GM19463 (cell line): ENCODE measurements at regions not wholly inside any gene's neighbourhood (a gene's known extent, or its start where the extent isn't known, plus 50 kb on each side); places are given as distances from the start of the nearest gene placed in this dataset.
"Not testable (repeated sequence)": the region's sequence is repeated elsewhere in the genome, so short reads cannot be mapped to it uniquely, and the experiment has no call there.

Source experiments
- ATAC-seq: cut with Tn5 transposase; IDR thresholded peaks from one replicate; pipeline ENCODE4 v1.9.1; 2021; ENCODE audit warnings: mild to moderate bottlenecking, moderate library complexity; ENCODE audit not compliant: unreplicated experiment

DNA sequence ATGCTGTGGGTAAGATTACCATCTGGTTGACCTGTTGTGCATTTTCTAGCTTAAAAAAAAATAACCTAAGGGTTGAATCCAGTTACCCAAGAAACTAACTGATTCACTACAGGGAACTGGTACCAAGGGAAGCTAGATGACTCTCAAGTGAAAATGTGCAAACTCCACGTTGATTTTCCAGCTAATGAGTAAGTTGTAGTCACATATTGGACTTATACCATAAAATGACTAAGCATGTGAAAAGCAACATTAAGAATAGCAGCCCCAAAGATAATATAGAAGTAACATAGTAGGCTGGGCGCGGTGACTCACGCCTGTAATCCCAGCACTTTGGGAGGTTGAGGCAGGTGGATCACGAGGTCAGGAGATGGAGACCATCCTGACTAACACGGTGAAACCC lies 270.9 kb downstream of the SPRY1 start:
- ATAC-seq = no peak

DNA sequence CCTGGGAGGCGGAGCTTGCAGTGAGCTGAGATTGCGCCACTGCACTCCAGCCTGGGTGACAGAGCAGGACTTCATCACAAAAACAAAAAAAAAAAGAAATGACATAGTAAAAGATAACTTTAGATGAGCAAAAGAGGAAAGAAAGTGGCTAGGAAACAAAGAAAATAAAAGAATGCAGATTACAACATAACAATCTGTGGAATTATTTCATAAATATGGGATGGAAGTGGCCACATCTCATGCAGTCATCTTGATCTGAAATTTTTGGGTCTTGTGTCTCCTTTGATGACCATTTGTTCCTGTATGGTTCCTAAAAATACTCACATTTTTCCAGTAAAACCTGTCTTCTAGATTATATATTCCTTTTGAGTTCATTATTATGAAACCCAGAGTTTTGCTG lies 271.4 kb downstream of the SPRY1 start:
- ATAC-seq = no peak

GRCh38 chr4:123671636-123672404 lies 275.2 kb downstream of the SPRY1 start:
- peak; percentile 91 for ATAC-seq

DNA sequence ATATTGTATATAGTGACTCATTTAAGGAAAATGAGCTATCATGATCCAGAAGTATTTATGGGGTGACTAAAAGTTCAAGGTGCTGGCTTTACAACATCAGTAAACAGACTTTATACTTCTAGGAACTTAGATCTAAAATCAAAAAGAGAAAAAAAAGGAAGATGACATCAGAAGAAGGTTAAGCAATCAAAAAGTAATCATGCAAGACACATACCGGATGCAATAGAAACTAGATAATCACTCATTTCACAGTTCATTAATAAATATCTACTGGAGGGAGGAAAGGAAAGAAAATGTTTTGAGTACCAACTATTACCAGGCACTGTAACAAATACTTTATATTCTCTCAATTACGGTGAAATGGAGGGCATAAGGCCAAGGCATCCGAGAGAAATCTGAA lies 276.4 kb downstream of the SPRY1 start:
- ATAC-seq = no peak

GRCh38 chr4:123673971-123674370 lies 277.4 kb downstream of the SPRY1 start:
- ATAC-seq = no peak

DNA sequence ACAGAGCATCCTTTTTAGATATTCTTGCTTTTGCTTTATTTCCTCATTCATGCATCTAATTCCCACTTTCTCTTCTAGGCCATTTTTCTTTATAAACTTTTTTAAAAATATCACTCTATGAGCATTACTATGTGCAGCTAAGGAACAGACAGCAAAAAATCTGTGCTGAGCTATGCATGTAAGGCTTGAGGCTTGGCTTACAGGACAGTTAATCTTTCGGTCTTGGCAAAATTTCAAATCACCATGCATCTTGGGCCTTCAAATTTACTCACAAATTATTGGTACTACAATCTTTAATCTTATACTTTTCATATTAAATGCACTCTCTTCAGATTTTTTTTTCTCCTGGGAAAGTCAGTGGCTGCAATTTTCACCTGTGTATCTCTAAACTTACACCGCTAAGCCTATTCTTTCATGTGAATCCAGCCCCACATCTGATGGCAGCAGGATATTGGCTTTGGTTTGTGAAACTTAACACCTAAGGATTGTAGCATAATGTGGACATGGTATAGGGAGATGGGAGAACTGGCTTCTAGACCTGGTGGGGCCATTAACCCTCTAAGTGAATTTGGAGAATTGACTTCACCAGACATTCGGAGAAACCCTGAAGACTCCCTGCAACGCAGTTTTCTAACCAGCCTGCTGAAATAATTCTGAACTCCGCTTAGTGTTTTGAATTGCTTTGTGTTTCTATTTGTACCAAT lies 278.3 kb downstream of the SPRY1 start:
- no peak for ATAC-seq

- ATAC-seq = no peak
These were observed 279.0 kb downstream of the SPRY1 start for GRCh38 chr4:123675567-123675966.

DNA sequence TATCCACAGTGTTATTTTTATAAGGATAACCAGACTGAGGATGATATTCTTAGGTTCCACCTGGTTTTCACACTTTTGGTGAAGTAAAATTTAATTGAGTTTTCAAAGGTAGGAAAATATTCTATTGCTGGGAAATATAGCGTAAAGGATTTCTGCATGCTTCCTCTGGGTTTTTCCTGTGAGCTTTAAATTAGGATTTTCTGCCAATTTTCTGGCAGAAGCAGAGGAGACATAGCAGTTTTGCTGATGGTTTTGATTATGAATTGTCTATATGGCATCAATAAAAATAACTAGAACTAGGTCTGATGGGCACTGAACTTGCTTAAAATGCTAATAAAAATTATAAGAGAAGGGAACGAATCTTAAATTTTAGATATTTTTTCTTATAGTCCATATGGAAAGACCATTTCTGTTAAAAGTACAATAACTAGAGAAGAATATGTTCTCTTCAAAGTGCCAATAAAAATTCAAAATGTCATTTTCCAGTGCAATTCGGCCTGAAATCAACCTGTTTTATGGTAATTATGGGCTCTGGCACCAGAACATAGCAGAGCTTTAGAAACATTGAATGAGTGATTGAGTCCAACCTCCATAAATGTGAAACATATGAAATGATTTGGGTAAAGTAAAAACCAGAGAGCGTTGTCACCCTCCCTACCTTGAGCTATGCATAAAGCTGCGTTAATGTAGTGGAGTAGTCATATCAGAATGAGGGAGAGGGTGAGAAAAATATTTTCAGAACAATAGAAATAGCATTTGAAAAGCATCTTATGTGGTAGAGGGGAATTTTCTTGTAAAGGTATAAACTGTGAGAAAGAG lies 279.7 kb downstream of the SPRY1 start:
- ATAC-seq = no peak

DNA sequence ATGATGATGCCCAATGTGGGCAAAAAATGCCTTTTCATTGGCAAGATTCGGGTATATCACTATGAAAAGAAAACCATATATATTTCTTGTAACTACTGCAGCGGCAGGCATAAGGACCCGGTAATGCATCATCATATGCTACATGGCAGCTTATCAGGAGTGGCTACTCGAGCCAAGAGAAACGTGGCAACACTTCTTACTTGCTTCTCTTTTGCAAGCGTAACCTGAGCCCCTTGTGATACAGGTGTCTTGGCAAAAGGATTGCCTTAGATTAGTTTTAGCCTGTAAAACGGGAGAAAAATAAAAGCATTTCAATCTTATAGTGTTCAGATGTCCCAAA lies 280.3 kb downstream of the SPRY1 start:
- ATAC-seq = no peak

DNA sequence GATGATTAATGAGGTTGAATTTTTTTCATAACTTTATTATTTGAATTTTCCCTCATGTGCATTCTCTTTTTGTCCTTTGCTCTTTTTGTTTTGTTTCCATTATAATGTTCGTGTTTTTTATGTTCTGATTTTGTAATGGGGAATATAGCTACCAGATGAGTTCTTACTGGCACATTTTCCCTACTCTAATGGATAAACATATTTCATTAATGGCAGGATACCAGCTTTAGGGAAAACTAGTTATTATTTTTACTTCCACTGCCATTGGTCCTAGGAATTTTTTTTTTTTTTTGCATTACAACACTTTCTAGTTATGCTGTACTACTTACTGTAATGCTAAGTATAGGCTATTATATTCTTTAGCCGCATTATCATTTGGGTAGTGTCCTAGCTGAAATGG lies 286.3 kb downstream of the SPRY1 start:
- ATAC-seq = no peak

- not testable (repeated sequence) for ATAC-seq
These were observed 288.3 kb downstream of the SPRY1 start for GRCh38 chr4:123684937-123685336.

DNA sequence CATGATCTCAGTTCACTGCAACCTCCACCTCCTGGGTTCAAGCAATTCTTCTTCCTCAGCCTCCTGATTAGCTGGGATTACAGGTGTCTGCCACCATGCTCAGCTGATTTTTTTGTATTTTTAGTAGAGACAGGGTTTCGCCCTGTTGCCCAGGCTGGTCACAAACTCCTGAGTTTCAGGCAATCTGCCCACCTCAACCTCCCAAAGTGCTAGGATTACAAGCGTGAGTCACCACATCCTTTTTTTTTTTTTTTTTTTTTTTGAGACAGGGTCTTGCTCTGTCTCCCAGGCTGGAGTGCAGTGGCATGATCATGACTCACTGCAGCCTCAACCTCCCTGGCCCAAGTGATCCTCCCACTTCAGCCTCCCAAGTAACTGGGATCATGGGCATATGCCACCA lies 298.9 kb downstream of the SPRY1 start:
- ATAC-seq = not testable (repeated sequence)

GRCh38 chr4:123696687-123697086 lies 300.1 kb downstream of the SPRY1 start:
- ATAC-seq = no peak

DNA sequence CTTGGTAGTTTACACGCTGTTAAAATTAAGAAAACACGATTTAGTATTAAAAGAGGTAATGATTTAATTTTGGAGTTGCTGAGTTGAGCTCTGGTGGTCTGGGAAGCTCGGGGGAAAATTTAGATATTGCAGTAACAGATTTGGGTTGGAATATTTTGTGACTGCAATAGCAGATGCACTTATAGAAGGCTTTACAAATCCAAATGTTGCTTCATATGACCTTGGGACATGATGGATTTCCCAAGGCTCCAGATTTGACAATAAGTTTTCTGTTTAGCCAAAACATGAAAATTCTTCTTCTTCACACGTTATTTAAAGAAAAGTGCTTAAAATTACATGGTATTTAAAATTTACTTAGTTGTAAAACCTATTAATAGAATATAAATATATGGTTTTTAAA lies 302.0 kb downstream of the SPRY1 start:
- no peak for ATAC-seq

DNA sequence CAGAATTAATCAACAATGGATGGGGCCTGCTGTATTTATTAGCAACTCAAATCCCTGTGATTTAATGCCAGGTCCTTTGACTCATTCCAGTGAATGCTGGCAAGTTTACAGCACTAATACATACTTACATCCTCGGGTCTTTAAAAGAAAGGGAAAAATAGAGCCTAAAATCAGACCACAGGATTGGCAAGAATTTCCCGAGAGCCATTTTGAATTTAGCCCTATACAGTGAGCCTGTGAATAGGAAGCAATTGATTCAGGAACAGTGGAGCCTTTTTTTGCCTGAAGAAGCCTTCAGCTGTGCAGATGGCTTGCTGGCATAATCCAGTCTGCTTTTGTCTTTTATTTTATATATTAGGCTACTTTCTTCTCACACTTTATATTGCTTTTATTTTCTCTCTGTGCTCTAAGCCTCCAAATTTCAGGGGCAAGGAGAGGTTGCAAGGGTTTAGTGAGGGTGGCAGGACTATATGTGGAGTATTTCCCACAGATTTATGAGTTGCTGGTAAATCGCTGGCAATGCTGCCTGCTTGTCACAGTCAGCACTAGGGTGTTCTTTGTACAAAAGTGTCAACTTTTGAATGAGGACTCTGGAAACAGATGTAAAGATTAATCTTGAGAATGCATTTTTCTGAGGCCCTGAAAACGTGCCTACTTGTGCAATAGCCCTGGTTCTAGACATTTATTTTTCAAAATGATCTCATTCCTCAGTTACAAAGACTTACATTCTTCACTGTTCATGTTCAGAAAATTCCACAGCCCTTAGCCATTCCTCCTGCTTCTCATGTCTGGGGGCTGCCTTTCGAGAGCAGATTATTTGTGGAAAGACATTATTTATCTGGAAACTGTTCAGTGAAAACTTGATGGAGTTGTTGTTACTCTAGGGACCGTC lies 303.5 kb downstream of the SPRY1 start:
- ATAC-seq = no peak

DNA sequence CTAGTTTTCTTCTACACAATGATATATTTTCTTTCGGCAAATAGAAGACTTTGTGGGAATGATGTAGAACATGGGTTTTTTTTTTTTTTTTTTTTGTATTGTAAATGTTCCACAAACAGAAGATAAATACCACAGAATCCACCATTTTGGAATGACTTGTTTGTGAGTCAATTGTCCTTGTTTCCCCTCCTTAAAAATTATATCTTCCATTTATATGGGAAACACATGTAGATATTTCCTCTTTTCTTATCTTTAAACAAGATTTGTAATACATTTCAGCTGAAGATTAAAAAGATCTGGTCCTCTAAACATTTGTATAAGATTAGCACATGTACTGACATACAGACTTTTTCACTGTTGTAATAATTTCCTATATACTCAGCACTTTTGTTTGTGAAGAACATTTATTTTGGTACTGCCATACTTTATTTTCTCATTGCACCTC lies 304.6 kb downstream of the SPRY1 start:
- ATAC-seq = no peak

GRCh38 chr4:123705419-123705818 lies 308.8 kb downstream of the SPRY1 start:
- ATAC-seq = no peak

DNA sequence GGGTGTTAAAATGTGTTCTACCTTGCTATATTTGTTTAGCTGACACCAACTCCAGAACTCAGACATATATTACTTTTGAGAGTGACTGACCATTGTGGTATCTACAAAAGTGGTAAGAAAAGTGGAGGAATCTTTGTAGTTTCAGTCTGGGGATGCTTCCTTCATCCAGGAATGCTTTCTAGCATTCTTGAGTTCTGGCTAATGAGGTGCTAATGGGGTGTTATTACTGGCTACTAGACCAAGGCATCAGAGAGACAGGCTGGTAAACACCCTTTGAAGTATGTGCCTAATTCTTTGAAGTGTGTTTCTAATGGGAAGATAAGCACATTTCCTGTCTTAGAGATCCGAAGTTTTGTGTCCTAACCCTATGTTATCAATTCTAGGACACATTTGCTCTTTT lies 310.4 kb downstream of the SPRY1 start:
- no peak for ATAC-seq

- ATAC-seq = no peak
These were observed 312.3 kb downstream of the SPRY1 start for GRCh38 chr4:123708902-123709301.

DNA sequence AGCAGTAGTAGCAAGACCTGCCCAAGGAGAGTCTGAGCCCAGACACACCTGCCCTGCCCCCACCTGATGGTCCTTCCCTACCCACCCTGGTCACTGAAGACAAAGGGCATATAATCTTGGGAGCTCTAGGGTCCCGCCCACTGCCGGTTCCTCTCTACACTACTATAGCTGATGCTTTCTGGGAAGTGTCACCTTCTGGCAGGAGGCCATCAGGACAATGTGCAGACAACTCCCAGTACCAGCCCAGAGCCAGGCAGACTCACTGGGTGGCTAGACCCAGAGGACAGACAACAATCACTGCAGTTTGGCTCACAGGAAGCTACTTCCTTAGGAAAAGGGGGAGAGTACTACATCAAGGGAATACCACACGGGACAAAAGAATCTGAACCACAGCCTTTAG lies 312.7 kb downstream of the SPRY1 start:
- no peak for ATAC-seq

DNA sequence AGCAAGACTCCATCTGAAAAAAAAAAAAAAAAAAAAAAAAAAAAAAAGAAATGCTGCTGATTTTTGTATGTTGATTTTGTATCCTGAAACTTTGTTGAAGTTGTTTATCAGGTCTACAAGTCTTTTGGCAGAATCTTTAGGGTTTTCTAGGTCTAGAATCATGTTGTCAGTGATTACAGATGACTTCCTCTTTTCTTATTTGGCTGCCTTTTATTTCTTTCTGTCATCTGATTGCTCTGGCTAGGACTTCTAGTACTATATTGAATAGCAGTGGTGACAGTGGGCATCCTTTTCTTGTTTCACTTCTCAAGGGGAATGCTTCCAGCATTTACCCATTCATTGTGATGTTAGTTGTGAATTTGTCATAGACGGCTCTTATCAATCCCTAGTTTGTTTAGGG lies 334.4 kb downstream of the SPRY1 start:
- no peak for ATAC-seq
